C4-2B (cell line): ENCODE measurements at regions not wholly inside any gene's neighbourhood (a gene's known extent, or its start where the extent isn't known, plus 50 kb on each side); places are given as distances from the start of the nearest gene placed in this dataset.

Experiments used
- ZFX ChIP-seq: fragments of 450-650 bp; IDR thresholded peaks from 2 replicates; pipeline ENCODE4 v1.6.1; 2017
- TF ChIP-seq, protein P1 (sequence below): fragments of 450-650 bp; conservative IDR thresholded peaks from 2 replicates; pipeline ENCODE4 v1.5.1; 2017; ENCODE audit warnings: mild to moderate bottlenecking

DNA sequence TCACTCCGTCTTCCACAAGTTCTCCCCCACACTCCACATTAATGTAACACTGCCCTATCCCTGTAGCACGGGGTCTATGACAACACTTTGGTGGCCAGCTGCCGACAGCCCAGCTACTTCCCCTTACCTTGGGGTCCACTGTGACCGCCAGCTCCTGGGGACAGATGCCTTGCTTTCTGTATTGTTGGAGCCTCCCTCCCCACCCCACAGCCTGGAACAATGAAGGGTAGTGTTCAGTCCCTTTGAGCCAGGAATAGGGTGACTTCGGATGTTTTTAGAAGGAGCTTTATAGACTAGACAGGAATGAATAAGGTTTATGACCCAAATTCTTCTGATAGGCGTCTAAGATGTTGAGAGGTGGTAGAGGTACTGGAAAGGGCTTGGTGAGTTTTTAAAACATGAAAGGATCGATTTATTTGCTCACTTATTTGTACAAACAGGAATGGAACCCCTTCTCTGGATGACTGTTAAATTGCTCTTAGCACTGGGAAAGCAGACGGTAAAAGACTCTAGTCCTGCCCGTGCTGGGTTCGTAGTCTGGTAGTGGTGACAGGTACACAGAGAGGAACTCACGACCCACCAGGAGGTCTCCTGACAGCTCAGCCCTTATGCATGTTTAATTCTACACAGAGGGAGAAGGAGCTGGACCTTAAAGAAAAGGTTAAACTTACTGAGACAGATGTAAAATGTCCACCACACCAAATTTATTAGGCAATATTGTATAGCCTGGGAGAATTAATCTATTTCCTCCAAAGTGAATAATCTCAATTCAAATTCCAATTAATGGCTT, 90.9 kb downstream of the MYCN start:
- TF ChIP-seq, protein P1, sequence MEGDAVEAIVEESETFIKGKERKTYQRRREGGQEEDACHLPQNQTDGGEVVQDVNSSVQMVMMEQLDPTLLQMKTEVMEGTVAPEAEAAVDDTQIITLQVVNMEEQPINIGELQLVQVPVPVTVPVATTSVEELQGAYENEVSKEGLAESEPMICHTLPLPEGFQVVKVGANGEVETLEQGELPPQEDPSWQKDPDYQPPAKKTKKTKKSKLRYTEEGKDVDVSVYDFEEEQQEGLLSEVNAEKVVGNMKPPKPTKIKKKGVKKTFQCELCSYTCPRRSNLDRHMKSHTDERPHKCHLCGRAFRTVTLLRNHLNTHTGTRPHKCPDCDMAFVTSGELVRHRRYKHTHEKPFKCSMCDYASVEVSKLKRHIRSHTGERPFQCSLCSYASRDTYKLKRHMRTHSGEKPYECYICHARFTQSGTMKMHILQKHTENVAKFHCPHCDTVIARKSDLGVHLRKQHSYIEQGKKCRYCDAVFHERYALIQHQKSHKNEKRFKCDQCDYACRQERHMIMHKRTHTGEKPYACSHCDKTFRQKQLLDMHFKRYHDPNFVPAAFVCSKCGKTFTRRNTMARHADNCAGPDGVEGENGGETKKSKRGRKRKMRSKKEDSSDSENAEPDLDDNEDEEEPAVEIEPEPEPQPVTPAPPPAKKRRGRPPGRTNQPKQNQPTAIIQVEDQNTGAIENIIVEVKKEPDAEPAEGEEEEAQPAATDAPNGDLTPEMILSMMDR = no peak
- no peak for TF ChIP-seq ZFX
